LNCAP (cell line): ENCODE measurements at regions not wholly inside any gene's neighbourhood (a gene's known extent, or its start where the extent isn't known, plus 50 kb on each side); places are given as distances from the start of the nearest gene placed in this dataset.

Source experiments
- TF ChIP-seq, protein P1 (sequence below): fragments of 450-650 bp; IDR thresholded peaks from 2 replicates; pipeline ENCODE4 v1.5.1; 2017; ENCODE audit warnings: mild to moderate bottlenecking

DNA sequence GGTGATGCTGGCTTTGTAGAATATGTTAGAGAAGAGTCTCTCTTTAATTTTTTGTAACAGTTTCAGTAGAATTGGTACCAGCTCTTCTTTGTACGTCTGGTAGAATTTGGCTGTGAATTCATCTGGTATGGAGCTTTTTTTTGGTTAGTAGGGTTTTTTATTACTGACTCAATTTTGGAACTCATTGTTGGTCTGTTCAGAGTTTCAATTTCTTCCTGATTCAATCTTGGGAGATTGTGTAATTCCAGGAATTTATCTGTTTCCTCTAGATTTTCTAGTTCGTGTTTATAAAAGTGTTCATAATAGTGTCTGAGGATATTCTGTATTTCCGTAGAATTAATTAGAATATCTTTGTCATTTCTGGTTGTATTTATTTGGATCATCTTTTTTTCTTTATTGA lies 943.5 kb downstream of the TRIB2 start:
- TF ChIP-seq, protein P1, sequence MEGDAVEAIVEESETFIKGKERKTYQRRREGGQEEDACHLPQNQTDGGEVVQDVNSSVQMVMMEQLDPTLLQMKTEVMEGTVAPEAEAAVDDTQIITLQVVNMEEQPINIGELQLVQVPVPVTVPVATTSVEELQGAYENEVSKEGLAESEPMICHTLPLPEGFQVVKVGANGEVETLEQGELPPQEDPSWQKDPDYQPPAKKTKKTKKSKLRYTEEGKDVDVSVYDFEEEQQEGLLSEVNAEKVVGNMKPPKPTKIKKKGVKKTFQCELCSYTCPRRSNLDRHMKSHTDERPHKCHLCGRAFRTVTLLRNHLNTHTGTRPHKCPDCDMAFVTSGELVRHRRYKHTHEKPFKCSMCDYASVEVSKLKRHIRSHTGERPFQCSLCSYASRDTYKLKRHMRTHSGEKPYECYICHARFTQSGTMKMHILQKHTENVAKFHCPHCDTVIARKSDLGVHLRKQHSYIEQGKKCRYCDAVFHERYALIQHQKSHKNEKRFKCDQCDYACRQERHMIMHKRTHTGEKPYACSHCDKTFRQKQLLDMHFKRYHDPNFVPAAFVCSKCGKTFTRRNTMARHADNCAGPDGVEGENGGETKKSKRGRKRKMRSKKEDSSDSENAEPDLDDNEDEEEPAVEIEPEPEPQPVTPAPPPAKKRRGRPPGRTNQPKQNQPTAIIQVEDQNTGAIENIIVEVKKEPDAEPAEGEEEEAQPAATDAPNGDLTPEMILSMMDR = no peak

GRCh38 chr2:13662055-13662454 lies 945.3 kb downstream of the TRIB2 start:
- TF ChIP-seq, protein P1 = no peak

- TF ChIP-seq, protein P1 = no peak
Measured at GRCh38 chr2:13666582-13667414, 950.1 kb downstream of the TRIB2 start.

DNA sequence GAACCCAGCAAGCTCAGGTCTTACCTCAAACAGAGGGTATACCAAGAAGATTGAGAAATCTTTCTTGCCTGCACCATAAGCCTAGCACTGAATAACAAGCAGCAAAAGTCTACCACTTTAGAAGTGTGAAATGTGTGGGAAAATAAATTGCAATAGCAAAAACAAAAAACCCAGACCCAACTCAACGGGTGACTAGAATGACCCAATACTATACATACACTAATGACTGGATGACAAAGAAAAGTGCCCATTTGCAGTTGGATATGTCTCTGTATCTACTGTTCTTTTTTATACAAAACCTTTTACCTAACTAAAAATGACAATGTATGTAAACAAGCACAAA lies 950.6 kb downstream of the TRIB2 start:
- TF ChIP-seq, protein P1 = no peak

DNA sequence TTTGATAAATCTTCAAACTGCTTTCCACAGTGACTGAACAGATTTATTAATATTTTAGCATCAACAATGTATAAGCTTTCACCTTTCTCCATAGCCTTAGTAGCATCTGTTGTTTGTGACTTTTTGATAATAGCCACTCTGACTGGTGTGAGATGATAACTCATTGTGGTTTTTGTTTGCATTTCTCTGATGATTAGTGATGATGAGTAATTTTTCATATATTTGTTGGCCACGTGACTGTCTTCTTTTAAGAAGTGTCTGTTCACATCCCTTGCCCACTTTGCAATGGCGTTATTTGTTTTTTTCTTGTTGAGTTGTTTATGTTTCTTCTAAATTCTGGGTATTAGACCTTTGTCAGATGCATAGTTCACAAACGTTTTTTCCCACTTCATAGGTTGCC lies 952.9 kb downstream of the TRIB2 start:
- TF ChIP-seq, protein P1 = no peak

- TF ChIP-seq, protein P1 = no peak
Measured at GRCh38 chr2:13676269-13676668, 956.2 kb upstream of the LRATD1 start.

- TF ChIP-seq, protein P1 = no peak
Measured at GRCh38 chr2:13681936-13682335, 950.6 kb upstream of the LRATD1 start.
